Thoracic aorta (tissue), 2 donors: ENCODE measurements at regions not wholly inside any gene's neighbourhood (a gene's known extent, or its start where the extent isn't known, plus 50 kb on each side); places are given as distances from the start of the nearest gene placed in this dataset.

Experiments
- ATAC-seq: fragments of 150-250 bp; one replicate; pipeline ENCODE4 v1.8.0; 2017; ENCODE audit warnings: low read depth; ENCODE audit not compliant: insufficient number of reproducible peaks, low FRiP score
- DNase-seq: peaks from one replicate; pipeline ENCODE4 v3.0.0-alpha.2; 2020; ENCODE audit warnings: low spot score
- H3K27ac ChIP-seq, 2 donors: fragments of 200-600 bp; sonication (generic); 1 replicate in 1 of 2; 2 replicates in 1 of 2; pipeline ENCODE4 v1.5.1; 2016; ENCODE audit warnings: mild to moderate bottlenecking in 2 of 2, moderate library complexity in 2 of 2
- H3K27me3 ChIP-seq: fragments of 200-600 bp; sonication (generic); replicated peaks from 2 replicates; pipeline ENCODE4 v1.6.0; 2016; ENCODE audit warnings: mild to moderate bottlenecking; ENCODE audit not compliant: insufficient read depth
- H3K36me3 ChIP-seq: fragments of 200-600 bp; sonication (generic); one replicate; pipeline ENCODE4 v1.5.1; 2016
- H3K4me1 ChIP-seq, 2 donors: fragments of 200-600 bp; sonication (generic); 1 replicate in 1 of 2; 2 replicates in 1 of 2; pipeline versions ENCODE4 v1.5.1 to v1.6.0; 2016; ENCODE audit warnings: low read depth in 2 of 2, mild to moderate bottlenecking in 1 of 2; ENCODE audit not compliant: control insufficient read depth in 1 of 2
- H3K4me3 ChIP-seq: fragments of 200-600 bp; sonication (generic); 2 replicates; pipeline ENCODE4 v1.5.1; 2016; ENCODE audit warnings: mild to moderate bottlenecking
- H3K9me3 ChIP-seq: fragments of 200-600 bp; sonication (generic); 2 replicates; pipeline ENCODE4 v1.5.1; 2016
- TF ChIP-seq, protein P1 (sequence below): fragments of 200-600 bp; sonication (generic); IDR thresholded peaks from one replicate; pipeline ENCODE4 v1.5.1; 2019; ENCODE audit warnings: antibody characterized with exemption

DNA sequence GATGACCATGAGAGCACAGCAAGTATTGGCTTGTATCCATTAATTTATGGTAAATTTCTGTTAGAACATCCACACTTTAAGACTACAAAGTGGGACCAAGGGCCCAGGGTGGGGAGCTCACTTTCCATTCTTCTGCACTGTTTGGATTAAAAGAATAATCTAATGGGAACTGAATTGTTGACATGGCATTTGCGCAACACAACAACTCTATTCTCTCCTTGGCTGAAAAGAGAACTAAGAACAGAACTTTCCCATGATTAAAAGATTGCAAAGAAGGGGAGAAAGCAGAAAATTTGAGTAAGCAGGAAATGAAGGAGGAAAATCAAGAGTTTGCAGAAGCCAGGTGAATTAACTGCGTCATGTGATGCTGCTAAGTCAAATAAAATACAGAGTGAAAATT lies 143.4 kb downstream of the HINT1 start:
- Histone ChIP-seq H3K36me3 (no peaks in the 10 kb centered on the region), H3K9me3 (no peaks in the 10 kb centered on the region), H3K27ac (no peak overlapping the region), H3K27me3 (no peaks in the 10 kb centered on the region), H3K4me3 (no peak overlapping the region), H3K4me1 (no peaks in the 10 kb centered on the region)
- no peak for DNase-seq
- ATAC-seq: no peak
- TF ChIP-seq, protein P1, sequence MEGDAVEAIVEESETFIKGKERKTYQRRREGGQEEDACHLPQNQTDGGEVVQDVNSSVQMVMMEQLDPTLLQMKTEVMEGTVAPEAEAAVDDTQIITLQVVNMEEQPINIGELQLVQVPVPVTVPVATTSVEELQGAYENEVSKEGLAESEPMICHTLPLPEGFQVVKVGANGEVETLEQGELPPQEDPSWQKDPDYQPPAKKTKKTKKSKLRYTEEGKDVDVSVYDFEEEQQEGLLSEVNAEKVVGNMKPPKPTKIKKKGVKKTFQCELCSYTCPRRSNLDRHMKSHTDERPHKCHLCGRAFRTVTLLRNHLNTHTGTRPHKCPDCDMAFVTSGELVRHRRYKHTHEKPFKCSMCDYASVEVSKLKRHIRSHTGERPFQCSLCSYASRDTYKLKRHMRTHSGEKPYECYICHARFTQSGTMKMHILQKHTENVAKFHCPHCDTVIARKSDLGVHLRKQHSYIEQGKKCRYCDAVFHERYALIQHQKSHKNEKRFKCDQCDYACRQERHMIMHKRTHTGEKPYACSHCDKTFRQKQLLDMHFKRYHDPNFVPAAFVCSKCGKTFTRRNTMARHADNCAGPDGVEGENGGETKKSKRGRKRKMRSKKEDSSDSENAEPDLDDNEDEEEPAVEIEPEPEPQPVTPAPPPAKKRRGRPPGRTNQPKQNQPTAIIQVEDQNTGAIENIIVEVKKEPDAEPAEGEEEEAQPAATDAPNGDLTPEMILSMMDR: no peak

DNA sequence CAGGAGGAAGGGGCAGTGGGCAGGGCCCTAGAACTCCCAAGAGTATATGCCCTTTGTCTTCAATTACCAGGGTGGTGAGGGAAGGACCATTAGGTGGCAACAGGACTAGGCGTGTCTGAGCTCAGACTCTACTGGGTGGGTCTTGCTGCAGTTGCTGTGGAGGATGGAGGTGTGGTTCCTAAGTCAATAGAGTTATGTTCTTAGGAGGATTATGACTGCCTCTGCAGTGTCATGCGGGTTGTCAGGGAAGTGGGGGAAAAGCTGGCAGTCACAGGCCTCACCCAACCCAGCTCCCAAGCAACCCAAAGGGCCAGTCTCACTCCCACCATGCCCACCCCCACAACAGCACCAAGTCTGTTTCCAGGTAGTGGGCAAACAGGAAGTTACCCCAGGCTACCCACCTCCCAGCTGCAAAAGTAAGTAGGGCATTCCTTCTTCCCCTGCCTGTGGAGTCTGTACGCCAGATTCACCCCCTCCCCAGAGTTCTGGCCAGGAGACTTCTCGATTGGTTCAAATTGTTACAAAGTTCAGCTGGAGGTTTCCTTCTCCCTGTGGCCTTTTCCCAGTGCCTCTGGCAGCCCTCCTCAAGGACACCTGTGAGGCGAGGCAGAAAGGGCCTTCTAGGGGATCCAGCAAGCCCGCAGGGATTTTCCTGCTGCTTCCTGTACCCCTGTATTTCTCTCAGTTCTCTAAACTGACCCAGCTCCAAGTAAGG lies 145.3 kb downstream of the HINT1 start:
- Histone ChIP-seq H3K36me3 (no peaks in the 10 kb centered on the region), H3K4me1 (no peaks in the 10 kb centered on the region), H3K9me3 (no peaks in the 10 kb centered on the region), H3K27ac (no peak overlapping the region), H3K4me3 (no peak overlapping the region), H3K27me3 (no peaks in the 10 kb centered on the region)
- TF ChIP-seq, protein P1: no peak
- ATAC-seq (no peak), DNase-seq (no peak)

DNA sequence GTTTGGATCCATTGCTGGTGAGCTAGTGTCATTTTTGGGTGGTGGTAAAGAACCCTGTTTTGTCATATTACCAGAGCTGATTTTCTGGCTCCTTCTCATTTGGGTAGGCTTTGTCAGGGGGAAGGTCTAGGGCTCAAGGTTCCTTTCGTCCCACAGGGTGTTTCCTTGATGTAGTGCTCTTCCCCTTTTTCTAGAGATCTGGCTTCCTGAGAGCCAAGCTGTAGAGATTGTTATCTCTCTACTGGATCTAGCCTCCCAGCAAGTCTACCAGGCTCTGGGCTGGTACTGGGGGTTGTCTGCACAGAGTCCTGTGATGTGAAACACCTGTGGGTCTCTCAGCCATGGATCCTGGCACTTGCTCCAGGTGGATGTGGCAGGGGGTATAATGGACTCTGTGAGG lies 145.9 kb downstream of the HINT1 start:
- Histone ChIP-seq H3K27ac (no peak overlapping the region), H3K36me3 (no peaks in the 10 kb centered on the region), H3K4me1 (no peaks in the 10 kb centered on the region), H3K27me3 (no peaks in the 10 kb centered on the region), H3K9me3 (no peaks in the 10 kb centered on the region), H3K4me3 (no peak overlapping the region)
- ATAC-seq: no peak
- no peak for DNase-seq
- TF ChIP-seq, protein P1: no peak

DNA sequence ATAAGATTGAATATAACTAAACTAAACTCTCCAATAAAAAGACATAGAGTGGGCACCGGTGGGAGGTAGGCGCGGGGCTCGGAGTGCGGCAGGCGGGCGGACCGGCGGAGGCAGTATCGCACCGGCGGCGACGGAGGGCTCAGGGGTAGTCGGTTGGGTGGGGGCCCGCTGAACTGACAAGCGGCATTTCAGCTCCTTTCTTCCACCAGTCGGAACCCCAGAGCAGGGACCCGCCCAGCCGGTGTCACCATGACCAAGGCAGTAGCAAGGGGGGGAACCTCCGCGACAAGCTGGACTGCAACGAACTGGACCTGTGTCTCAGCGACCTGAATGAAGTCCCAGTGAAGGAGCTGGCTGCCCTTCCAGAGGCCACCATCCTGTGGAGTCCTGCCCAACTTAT lies 156.7 kb downstream of the HINT1 start:
- H3K36me3 ChIP-seq: no peaks in the 10 kb centered on the region
- TF ChIP-seq, protein P1: no peak
- no peak overlapping the region for H3K4me3 ChIP-seq
- H3K27me3 ChIP-seq: no peaks in the 10 kb centered on the region
- no peak for ATAC-seq
- no peaks in the 10 kb centered on the region for H3K4me1 ChIP-seq
- H3K27ac ChIP-seq: no peak overlapping the region
- no peaks in the 10 kb centered on the region for H3K9me3 ChIP-seq
- DNase-seq: no peak

DNA sequence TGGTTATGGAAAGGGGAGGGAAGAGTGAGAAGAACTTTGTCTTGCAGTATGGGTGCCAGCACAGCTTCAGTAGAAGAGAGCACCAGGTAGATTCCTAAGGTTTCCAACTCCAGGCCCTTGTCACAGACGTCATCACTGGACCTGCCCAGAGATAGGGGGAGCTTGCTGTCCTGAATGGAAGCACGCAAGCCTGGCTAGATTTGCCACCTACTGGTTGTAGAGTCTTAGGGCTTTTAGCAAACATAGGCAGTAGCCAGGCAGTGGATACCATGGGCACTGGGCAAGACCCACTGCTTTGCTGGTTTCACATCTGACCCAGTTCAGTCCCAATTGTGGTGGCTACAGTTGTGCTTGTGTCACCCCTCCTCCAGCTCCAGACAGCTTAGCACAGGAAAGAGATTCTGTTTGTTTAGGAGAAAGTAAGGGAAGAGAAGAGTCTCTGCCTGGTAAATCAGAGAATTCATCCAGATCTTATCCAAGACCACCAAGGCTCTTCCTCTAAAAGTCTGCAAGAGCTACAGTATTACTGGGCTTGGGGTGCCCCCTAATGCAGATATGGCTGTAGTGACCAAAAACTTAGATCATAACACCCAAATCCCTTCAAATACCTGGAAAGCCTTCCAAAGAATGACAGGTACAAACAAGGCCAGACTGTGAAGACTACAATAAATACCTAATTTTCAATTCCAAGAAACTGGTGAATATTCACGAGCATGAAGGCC lies 158.9 kb downstream of the HINT1 start:
- no peak overlapping the region for H3K4me3 ChIP-seq
- H3K9me3 ChIP-seq: no peaks in the 10 kb centered on the region
- DNase-seq: no peak
- H3K27ac ChIP-seq: no peak overlapping the region
- H3K4me1 ChIP-seq: no peaks in the 10 kb centered on the region
- H3K36me3 ChIP-seq: no peaks in the 10 kb centered on the region
- no peak for ATAC-seq
- no peaks in the 10 kb centered on the region for H3K27me3 ChIP-seq
- TF ChIP-seq, protein P1: no peak
